ENCODE measurements at regions not wholly inside any gene's neighbourhood (a gene's known extent, or its start where the extent isn't known, plus 50 kb on each side); places are given as distances from the start of the nearest gene placed in this dataset.

DNA sequence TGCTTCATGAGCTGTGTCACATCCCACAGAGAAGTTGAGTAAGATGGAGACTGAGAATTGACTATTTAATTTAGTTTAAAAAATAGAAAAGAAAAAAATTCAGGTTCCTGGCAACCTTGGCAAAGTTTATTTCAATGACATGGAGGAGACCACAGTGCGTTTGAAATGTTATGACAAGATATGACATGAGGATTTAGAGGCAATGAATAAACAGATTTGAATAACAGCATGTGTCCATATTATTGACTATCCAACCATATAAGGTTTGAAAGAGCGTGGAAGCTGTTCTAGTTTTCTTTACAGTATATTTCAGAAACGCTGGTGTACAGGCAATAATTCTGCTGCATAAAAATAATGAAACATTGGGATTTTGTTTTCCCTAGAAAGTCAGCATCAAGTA lies 303.9 kb downstream of the SMOC2 start:
- Mint-ChIP-seq H3K4me1 (no peaks in the 10 kb centered on the region), H3K4me3 (peak overlapping the region; percentile 17), H3K27me3 (ENCODE audit: low read depth in 2 of 2) (peaks cover 0 to under 1% of the 10 kb centered on the region in 2 donors), H3K9me3 (no peaks in the 10 kb centered on the region), H3K27ac (no peak overlapping the region), H3K36me3 (no peaks in the 10 kb centered on the region)
- 76% methylated on average over 3 of the region's 3 CpGs for WGBS (ENCODE audit: insufficient coverage)
- TF ChIP-seq, protein P1, sequence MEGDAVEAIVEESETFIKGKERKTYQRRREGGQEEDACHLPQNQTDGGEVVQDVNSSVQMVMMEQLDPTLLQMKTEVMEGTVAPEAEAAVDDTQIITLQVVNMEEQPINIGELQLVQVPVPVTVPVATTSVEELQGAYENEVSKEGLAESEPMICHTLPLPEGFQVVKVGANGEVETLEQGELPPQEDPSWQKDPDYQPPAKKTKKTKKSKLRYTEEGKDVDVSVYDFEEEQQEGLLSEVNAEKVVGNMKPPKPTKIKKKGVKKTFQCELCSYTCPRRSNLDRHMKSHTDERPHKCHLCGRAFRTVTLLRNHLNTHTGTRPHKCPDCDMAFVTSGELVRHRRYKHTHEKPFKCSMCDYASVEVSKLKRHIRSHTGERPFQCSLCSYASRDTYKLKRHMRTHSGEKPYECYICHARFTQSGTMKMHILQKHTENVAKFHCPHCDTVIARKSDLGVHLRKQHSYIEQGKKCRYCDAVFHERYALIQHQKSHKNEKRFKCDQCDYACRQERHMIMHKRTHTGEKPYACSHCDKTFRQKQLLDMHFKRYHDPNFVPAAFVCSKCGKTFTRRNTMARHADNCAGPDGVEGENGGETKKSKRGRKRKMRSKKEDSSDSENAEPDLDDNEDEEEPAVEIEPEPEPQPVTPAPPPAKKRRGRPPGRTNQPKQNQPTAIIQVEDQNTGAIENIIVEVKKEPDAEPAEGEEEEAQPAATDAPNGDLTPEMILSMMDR (IDR thresholded peaks at IDR 0.05) = no peak
- no peak overlapping the region for H3K27ac ChIP-seq (ENCODE audit: low read length)
- H3K4me1 ChIP-seq (ENCODE audit: control insufficient read depth, insufficient read depth, low read length) = no peaks in the 10 kb centered on the region
- no peak for ATAC-seq
- no peak for DNase-seq
- H3K27me3 ChIP-seq (ENCODE audit: control insufficient read depth, insufficient read depth, low read length) = no peaks in the 10 kb centered on the region
- no peak overlapping the region for H3K4me3 ChIP-seq (ENCODE audit: low read length)
- intact Hi-C loops (cut with micrococcal nuclease) = no loop called here
- no peaks in the 10 kb centered on the region for H3K36me3 ChIP-seq (ENCODE audit: control insufficient read depth, insufficient read depth, low read length)
- no peaks in the 10 kb centered on the region for H3K9me3 ChIP-seq (ENCODE audit: control insufficient read depth, insufficient read depth, low read length)

DNA sequence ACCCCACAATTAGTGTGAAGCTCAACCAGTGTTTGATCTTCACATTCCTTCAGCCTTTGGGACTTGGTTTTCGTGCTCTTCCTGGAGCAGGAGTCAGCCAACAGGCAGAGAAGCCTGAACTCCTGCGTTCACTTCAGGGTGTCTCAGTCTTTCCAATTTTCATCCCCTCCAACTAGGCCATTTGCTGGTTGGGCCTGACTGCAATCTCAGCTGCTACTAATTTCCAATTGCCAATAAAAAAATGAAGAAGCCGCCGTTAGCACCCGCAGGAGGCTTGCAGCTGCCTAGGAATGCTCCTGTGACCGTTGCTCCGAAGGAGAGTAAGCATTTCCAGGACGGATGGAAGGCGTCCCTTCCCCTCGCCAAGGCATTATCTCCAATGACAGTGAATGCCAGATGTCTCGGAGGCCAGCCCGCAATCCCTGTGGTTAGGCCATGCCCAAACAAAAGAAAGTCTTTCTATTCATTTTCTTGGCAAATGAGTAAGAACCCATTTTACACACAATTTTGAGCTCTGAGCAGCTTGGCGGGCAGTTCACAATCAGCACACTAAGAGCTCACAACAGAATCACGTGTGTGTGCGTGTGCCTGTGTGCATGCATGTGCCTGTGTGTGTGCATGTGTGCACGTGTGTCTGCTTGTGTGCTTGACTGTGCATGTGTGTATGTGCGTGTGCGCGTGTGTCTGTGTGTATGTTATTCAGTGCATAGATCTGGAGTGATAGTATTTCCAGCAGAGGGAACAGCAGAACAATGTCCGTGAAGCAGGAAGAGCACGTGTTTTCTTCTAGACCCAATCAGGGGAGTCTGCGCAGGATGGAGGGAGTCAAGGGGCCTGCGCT lies 301.2 kb downstream of the SMOC2 start:
- no peak overlapping the region for H3K4me3 Mint-ChIP-seq
- DNase-seq = no peak
- no peaks in the 10 kb centered on the region for H3K4me1 Mint-ChIP-seq
- H3K27me3 ChIP-seq (ENCODE audit: control insufficient read depth, insufficient read depth, low read length) = no peaks in the 10 kb centered on the region
- intact Hi-C loops (cut with micrococcal nuclease) = no loop called here
- no peak overlapping the region for H3K27ac Mint-ChIP-seq
- WGBS (ENCODE audit: insufficient coverage) = 82% methylated on average over 23 of the region's 23 CpGs
- H3K9me3 ChIP-seq (ENCODE audit: control insufficient read depth, insufficient read depth, low read length) = peaks cover 4% of the 10 kb centered on the region
- H3K27ac ChIP-seq (ENCODE audit: low read length) = no peak overlapping the region
- no peak overlapping the region for H3K4me3 ChIP-seq (ENCODE audit: low read length)
- ATAC-seq = no peak
- H3K9me3 Mint-ChIP-seq = peaks cover 0 to 3% of the 10 kb centered on the region in 2 donors
- H3K36me3 ChIP-seq (ENCODE audit: control insufficient read depth, insufficient read depth, low read length) = no peaks in the 10 kb centered on the region
- no peaks in the 10 kb centered on the region for H3K27me3 Mint-ChIP-seq (ENCODE audit: low read depth in 2 of 2)
- TF ChIP-seq, protein P1 (IDR thresholded peaks at IDR 0.05) = no peak
- no peaks in the 10 kb centered on the region for H3K4me1 ChIP-seq (ENCODE audit: control insufficient read depth, insufficient read depth, low read length)
- H3K36me3 Mint-ChIP-seq = no peaks in the 10 kb centered on the region

DNA sequence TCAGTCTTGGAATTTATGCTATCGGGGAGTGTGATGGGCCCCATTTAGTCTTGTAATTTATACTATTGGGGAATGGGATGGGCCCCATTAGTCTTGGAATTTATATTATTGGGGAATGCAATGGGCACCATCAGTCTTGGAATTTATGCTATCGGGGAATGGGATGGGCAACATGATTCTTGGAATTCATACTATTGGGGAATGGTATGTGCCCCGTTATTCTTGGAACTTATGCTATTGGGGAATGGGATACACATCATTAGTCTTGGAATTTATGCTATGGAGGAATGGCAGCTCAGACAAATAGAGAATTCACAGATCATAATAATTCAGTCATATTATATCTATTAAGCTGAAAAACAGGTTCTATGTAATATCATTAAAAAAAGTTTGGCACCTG lies 300.3 kb downstream of the SMOC2 start:
- ATAC-seq (no peak), DNase-seq (no peak)
- Histone ChIP-seq H3K9me3 (ENCODE audit: control insufficient read depth, insufficient read depth, low read length) (peaks cover 4% of the 10 kb centered on the region), H3K4me1 (ENCODE audit: control insufficient read depth, insufficient read depth, low read length) (no peaks in the 10 kb centered on the region), H3K36me3 (ENCODE audit: control insufficient read depth, insufficient read depth, low read length) (no peaks in the 10 kb centered on the region), H3K27me3 (ENCODE audit: control insufficient read depth, insufficient read depth, low read length) (no peaks in the 10 kb centered on the region), H3K4me3 (ENCODE audit: low read length) (no peak overlapping the region), H3K27ac (ENCODE audit: low read length) (no peak overlapping the region)
- Mint-ChIP-seq H3K36me3 (no peaks in the 10 kb centered on the region), H3K4me1 (no peaks in the 10 kb centered on the region), H3K4me3 (no peak overlapping the region), H3K27me3 (ENCODE audit: low read depth in 2 of 2) (peaks cover 0 to 7% of the 10 kb centered on the region in 2 donors), H3K27ac (no peak overlapping the region), H3K9me3 (peaks cover 0 to 3% of the 10 kb centered on the region in 2 donors)
- WGBS (ENCODE audit: insufficient coverage) = 100% methylated on average over 3 of the region's 3 CpGs
- TF ChIP-seq, protein P1 (IDR thresholded peaks at IDR 0.05) = no peak
- intact Hi-C loops (cut with micrococcal nuclease) = no loop called here

DNA sequence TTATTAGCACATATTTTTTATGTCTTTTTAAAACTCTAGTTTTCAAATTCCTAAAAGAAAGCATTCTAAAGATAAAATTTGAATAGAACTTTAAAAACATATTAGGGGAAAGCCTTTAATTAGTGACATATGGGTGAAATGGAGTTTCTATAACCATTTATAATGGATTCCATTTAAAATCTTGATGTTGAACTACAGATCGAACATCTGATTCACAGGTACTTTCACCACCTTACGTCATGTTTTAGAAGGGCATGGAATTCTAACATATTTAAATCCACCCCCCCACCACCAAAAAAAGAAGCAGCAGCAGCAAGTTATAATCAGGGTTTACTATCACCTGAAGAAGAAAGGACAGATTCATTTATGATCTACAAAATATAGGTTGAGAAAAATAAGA lies 298.4 kb downstream of the SMOC2 start:
- Mint-ChIP-seq H3K27me3 (ENCODE audit: low read depth in 2 of 2) (peaks cover 0 to 9% of the 10 kb centered on the region in 2 donors), H3K27ac (no peak overlapping the region), H3K4me1 (no peaks in the 10 kb centered on the region), H3K9me3 (peaks cover 0 to 3% of the 10 kb centered on the region in 2 donors), H3K4me3 (no peak overlapping the region), H3K36me3 (no peaks in the 10 kb centered on the region)
- Histone ChIP-seq H3K27me3 (ENCODE audit: control insufficient read depth, insufficient read depth, low read length) (no peaks in the 10 kb centered on the region), H3K27ac (ENCODE audit: low read length) (no peak overlapping the region), H3K9me3 (ENCODE audit: control insufficient read depth, insufficient read depth, low read length) (peaks cover 4% of the 10 kb centered on the region), H3K4me3 (ENCODE audit: low read length) (no peak overlapping the region), H3K36me3 (ENCODE audit: control insufficient read depth, insufficient read depth, low read length) (no peaks in the 10 kb centered on the region), H3K4me1 (ENCODE audit: control insufficient read depth, insufficient read depth, low read length) (no peaks in the 10 kb centered on the region)
- ATAC-seq (no peak), DNase-seq (no peak)
- WGBS (ENCODE audit: insufficient coverage) = no CpG with 5 or more reads among the region's 2 CpGs
- intact Hi-C loops (cut with micrococcal nuclease) = no loop called here
- TF ChIP-seq, protein P1 (IDR thresholded peaks at IDR 0.05) = no peak

All from natural killer cell (primary cell).